Activated CD4-positive, alpha-beta T cell treated with anti-CD3 and anti-CD28 coated beads, Interleukin-2, Interleukin-4, amounts not matched to agents 100 ng/mL and 50 ng/mL, durations not matched to agents 16 hours and 8 hours (primary cell): ENCODE measurements at regions not wholly inside any gene's neighbourhood (a gene's known extent, or its start where the extent isn't known, plus 50 kb on each side); places are given as distances from the start of the nearest gene placed in this dataset.
"Not testable (repeated sequence)": the region's sequence is repeated elsewhere in the genome, so short reads cannot be mapped to it uniquely, and the experiment has no call there.

Source experiments
- DNase-seq: peaks from one replicate; pipeline ENCODE4 v3.0.0-alpha.2; 2020; ENCODE audit warnings: low spot score

DNA sequence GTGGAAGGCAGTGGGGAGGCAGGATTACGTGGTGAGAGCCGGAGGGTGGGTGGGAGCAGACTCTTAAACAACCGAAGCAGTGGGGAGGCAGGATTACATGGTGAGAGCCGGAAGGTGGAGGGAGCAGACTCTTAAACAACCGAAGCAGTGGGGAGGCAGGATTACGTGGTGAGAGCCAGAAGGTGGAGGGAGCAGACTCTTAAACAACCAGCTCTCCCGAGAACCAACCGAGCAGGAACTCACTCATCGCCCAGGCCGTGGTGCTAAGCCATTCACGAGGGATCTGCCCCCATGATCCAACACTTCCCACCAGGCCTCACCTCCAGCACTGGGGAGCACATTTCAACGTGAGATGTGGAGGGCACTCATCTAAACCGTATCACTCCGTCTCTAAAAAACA, 87.7 kb downstream of the RTP5 start:
- no peak for DNase-seq

- no peak for DNase-seq
These were observed 89.5 kb downstream of the RTP5 start for GRCh38 chr2:241958818-241959545.

- no peak for DNase-seq
These were observed 90.3 kb downstream of the RTP5 start for GRCh38 chr2:241959751-241960269.

GRCh38 chr2:241961454-241961853, 91.9 kb downstream of the RTP5 start:
- no peak for DNase-seq

GRCh38 chr2:241964133-241964532, 94.6 kb downstream of the RTP5 start:
- no peak for DNase-seq

GRCh38 chr2:241965931-241966412, 96.4 kb downstream of the RTP5 start:
- DNase-seq: peak; percentile 65

DNA sequence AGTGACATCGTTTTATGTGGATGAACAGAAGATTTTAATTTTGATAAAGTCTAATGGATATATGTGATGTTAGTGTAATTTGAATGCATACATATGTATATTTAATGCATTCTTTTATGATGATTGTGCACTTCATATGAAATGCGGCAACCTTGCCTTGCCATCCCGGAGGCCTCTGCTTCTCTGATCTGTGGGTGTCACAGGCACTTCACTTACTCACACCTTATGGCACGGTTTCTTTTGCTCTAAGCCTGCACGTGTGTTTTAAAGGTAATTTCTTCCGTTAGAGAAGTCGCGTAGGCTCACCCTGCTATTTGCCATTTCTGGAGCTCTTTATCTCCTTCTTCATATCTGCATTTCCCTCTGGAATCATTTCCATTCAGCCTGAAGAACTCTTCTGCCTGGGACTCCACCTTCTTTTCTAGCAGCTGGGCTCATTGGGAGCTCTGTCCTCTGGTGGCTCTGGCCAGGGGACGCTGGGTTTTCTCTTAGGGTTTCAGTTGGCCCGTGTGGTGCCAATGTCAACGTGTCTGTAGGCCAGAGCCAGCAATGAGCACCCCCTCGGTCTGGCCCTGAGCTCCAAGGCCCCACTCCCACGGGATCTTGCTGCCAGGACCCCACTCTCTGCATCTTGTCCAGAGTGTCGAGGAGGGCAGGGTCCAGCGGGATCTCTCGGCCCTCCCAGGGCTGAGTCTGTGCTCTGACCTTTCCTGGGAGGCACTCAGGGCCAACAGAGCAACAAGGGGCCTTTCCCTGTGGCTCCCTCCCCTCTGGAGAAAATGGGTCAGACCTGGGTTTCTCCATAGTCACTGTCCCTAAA, 97.3 kb downstream of the RTP5 start:
- no peak for DNase-seq

DNA sequence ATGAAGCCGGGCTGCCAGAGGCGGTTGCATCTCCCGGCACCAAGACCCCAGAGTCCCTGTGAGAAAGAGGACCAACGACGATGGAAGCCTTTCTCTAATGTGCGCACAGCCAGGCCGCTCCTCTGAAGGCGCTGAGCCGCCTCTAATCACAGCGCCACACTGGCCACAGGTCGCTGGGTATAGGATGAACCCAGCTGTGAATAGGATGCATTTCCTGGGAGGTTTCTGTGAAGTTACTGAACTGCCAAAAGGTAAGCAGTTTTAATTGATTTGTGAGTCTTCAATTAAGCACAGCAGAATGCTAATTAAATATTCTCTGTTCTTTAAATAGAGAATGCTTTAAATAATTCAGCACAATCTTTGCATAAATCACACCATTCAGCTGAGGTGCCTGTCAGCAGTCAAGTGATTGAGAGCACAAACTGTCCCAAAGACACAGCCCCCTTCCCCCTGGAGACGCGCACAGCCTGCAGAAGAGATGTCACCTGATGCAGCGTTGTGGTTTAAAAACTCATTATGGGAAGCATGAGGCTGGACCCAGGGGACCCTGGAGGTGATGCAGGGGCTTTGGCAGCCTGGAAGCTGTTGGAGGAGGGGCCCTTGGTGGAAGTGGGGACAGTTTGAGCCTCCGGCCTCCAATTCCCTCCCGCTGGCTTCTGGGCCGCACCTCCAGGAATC, 98.1 kb downstream of the RTP5 start:
- no peak for DNase-seq

- no peak for DNase-seq
These were observed 98.9 kb downstream of the RTP5 start for GRCh38 chr2:241968417-241968816.

DNA sequence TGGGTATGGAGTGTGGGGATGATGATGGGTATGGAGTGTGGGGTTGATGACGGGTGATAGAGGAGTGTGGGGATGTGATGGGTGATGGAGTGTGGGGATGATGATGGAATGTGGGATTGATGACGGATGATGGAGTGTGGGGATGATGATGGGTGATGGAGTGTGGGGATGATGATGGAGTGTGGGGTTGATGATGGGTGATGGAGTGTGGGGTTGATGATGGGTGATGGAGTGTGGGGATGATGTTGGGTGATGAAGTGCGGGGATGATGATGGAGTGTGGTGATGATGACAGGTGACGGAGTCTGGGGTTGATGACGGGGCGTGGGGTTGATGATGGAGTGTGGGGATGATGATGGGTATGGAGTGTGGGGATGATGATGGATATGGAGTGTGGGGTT, 99.7 kb downstream of the RTP5 start:
- DNase-seq: not testable (repeated sequence)

GRCh38 chr2:241970716-241971115, 101.2 kb downstream of the RTP5 start:
- no peak for DNase-seq

DNA sequence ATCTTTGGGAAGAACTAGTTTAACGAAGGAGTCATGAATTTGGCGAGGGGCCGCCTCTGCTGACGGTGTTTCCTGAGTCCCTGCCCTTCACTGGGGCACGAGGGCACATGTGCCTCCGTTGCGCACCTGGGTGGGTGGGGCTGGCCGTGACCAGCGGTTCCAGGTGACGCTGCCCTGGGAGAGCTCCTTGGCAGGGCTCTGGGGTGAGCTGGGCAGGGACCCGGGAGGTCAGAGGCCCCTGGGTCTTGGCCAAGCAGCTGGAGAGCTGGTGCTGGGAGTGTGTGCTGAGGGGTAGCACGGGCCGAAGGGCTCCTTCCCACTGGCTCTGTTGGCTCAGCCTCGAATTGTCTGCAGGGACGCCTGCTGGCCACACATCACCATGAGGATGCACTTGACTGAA, 104.6 kb downstream of the RTP5 start:
- no peak for DNase-seq

DNA sequence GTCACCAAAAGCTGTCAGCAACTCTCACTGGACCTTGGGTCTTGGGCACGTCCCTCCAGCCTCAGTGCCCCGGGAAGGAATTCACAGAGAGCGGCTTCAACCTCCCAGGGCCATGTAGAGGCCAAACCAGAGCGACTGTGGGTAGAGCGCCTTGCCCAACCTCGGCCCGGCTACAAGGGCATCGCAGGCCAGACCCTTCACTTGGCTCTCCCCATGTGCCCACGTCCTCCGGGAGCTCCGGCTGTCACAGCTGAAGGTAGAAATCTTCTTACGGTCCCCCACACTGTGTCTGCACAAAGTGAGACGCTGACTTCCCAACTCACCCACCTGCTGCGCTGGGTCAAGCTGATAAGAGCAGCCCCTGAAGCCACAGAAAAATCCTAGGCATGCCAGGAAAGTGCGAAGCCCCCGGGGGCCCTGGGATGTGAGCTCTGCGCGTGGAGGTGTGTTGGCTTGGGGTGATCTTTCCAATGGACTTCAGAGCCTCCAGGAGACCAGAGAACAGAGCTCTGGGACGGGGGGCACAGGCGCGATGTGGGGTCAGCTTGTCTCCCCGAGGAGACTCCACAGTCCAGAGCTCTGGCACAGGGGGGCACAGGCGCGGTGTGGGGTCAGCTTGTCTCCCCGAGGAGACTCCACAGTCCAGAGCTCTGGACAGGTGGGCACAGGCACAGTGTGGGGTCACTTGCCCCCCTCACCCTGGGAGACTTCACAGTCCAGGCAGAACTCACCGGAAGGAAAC, 105.5 kb downstream of the RTP5 start:
- DNase-seq: no peak

DNA sequence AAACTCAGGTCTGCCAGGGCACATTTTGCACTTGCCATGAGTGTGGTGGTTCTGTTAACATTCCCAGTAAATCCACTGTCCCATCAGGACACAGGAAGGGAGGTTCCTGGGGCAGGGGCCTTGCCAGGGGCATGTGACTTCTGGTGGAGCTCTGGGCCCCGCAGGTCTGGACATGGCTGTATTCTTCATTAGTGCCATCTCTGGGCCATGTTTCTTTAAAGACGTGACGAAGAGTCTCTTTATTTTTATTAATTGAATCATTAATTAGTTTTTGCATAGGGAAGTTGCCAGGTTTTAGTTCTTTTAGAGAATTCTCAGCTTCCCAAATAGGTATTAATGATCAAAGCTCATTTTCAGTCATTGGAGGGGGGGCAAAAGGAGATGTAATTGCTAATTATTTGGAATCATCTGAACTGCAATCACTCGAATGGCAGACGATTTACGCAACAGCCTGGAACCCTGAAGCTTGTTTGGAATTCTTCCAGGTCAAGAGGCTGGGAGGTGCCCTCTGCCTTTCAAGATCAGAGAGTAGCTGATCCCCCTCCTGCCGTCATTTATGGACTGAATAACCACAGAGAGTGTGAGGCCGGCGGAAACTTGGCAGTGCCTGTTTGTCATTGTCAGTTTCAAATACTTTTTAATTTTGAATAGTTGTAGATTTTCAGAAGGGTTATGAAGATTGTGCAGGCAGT, 106.2 kb downstream of the RTP5 start:
- DNase-seq: no peak

GRCh38 chr2:241976296-241976695, 106.8 kb downstream of the RTP5 start:
- DNase-seq: no peak

DNA sequence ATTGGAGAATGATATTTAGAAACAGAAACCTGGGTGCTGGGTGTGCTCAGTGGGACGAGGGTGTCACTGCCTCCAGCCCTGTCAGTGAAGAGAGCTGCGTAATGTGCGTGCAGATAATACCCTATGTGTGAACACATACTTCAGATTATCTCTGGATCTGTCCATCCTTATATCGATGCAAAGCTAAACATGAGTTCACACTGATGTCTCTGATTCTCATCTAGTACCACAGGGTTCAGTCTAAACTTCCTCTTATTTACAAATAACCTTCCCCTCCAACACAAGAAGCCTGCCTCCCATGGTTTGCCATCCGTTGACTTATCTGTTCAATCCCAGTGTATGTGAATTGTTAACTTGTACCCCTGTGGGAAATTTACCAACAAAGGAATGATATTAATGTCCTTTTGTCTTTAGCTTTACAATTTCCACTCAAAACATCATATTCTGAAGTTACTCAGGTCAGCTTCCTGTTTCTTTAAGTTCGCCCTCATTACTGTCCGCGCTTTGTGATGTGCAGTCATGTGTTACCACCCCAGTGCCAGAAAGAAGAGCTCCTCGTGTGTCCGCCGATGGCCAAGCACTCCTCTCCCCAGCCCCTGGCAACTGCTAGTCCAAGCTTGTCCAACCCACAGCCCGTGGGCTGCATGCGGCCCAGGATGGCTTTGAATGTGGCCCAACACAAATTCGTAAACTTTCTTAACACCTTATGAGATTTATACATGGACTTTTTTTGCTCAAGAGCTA, 108.2 kb downstream of the RTP5 start:
- DNase-seq: no peak

- no peak for DNase-seq
These were observed 109.1 kb downstream of the RTP5 start for GRCh38 chr2:241978670-241979069.

DNA sequence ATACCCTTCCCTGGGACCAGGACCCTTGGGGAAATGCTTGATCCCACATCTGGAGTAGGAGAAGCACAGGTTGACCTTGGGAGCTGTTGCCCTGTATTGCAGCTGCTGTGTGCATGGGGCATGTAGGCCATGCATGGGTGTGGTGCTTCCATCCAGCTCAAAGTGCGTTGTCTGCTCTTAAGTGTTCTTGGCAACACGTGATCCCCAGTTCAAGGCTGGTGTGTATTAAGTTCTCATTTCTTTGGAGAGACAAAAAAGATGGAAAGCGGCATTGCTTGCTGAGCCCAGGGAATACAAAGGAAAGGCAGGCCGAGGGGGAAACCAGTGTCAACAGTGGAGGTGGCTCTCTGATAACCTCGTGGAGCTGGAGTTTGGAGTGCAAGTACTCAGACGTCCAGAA, 110.7 kb downstream of the RTP5 start:
- DNase-seq: no peak

DNA sequence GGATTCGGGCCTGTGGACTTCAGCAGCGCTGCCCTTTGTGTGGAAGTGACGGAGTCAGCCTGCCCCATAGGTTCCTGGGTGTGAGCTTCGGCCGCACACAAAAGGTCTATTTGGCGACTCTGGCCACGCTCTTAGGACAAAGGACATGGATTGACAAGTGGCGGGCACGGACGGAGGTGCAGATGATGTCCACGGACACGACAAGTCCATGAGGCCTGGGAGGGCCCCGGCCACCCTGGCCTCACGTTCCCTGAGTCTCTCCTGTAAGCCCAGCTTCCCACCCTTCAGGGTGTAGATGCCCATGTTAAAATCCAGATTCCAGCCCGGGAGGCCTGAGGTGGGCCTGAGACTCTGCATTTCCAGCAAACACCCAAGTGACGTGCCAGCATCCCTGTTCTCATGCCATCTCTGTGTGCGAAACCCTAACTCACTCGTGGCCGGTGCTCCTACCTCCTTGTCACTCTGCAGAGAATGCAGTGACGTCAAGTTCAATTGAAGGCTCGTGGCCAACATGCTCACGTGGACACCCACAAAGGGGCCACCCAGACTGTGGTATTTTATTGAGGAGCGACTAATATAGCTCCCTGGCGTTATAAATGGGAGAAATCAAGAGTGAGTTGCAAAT, 111.7 kb downstream of the RTP5 start:
- DNase-seq: no peak
